H1 (cell line): ENCODE measurements at regions not wholly inside any gene's neighbourhood (a gene's known extent, or its start where the extent isn't known, plus 50 kb on each side); places are given as distances from the start of the nearest gene placed in this dataset.

ENCODE experiments used
- CEBPB ChIP-seq: IDR thresholded peaks from 2 replicates; pipeline ENCODE4 v1.6.1; 2012; ENCODE audit warnings: low read depth, low read length
- EZH2 ChIP-seq: fragments of 200-600 bp; sonication (generic); IDR thresholded peaks from 2 replicates; pipeline ENCODE4 v1.7.1; 2012; ENCODE audit warnings: low read depth, mild to moderate bottlenecking, moderate library complexity, low read length, inconsistent platforms; ENCODE audit not compliant: severe bottlenecking
- FOSL1 ChIP-seq: IDR thresholded peaks from 2 replicates; pipeline ENCODE4 v1.6.1; 2011; ENCODE audit warnings: mild to moderate bottlenecking, low read depth, low read length, moderate library complexity; ENCODE audit not compliant: insufficient read depth
- HDAC6 ChIP-seq: IDR thresholded peaks from one replicate; pipeline ENCODE4 v1.7.1; 2012; ENCODE audit warnings: low read depth, mild to moderate bottlenecking, inconsistent platforms, low read length, moderate library complexity
- POLR2A ChIP-seq, 2 experiments: IDR thresholded peaks; 1 replicate in 1 of 2; 2 replicates in 1 of 2; pipeline ENCODE4 v1.6.1; 2011; ENCODE audit warnings: low read depth in 2 of 2, low read length in 2 of 2, mild to moderate bottlenecking in 2 of 2; ENCODE audit errors: control extremely low read depth in 1 of 2
- POLR2AphosphoS5 ChIP-seq: IDR thresholded peaks from 2 replicates; pipeline ENCODE4 v1.6.1; 2011; ENCODE audit warnings: low read depth, low read length
- RAD21 ChIP-seq, 2 experiments: IDR thresholded peaks in 1 of 2; conservative IDR thresholded peaks in 1 of 2; 2 replicates each; pipeline ENCODE4 v1.6.1; 2011; ENCODE audit warnings: low read depth in 2 of 2, low read length in 2 of 2, improper control_type of control experiment in 1 of 2, inconsistent platforms in 1 of 2, mild to moderate bottlenecking in 1 of 2, moderate library complexity in 1 of 2
- RBBP5 ChIP-seq: IDR thresholded peaks from 2 replicates; pipeline ENCODE4 v1.7.1; 2012; ENCODE audit warnings: low read depth, mild to moderate bottlenecking, inconsistent platforms, low read length, moderate library complexity, borderline replicate concordance
- SAP30 ChIP-seq: fragments of 300-600 bp; sonication (generic); IDR thresholded peaks from 2 replicates; pipeline ENCODE4 v1.7.1; 2012; ENCODE audit warnings: low read length, moderate library complexity, mild to moderate bottlenecking, inconsistent platforms; ENCODE audit not compliant: insufficient read depth, insufficient replicate concordance
- SP4 ChIP-seq: IDR thresholded peaks from 2 replicates; pipeline ENCODE4 v1.6.1; 2012; ENCODE audit warnings: low read length, inconsistent platforms
- TF ChIP-seq, protein P1 (sequence below): fragments of 300-600 bp; sonication (generic); IDR thresholded peaks from 2 replicates; pipeline ENCODE4 v1.7.1; 2012; ENCODE audit warnings: low read length, moderate library complexity, mild to moderate bottlenecking, inconsistent platforms; ENCODE audit not compliant: insufficient replicate concordance
- TF ChIP-seq, protein P2 (sequence below): IDR thresholded peaks from 2 replicates; pipeline ENCODE4 v1.6.1; 2012; ENCODE audit warnings: inconsistent platforms

DNA sequence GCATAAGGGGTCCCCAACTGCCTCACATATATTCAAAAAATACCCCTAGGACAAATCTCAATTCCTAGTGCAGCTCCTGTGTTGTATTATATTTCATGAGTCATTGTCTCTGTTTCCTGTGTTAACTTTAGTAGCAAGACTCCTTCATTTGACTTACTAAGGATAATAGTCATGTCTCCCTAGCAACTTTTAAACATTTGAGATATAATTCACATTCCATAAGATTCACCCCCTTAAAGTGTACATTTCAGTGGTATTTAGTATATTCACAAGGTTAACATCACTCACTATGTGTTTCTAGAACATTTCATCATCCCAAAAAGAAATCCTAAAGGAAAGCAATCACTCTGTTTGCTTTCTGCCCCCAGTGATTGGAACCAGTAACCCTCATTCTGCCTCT lies 121.3 kb upstream of the WNT7A start (continued):
- TF ChIP-seq, protein P1, sequence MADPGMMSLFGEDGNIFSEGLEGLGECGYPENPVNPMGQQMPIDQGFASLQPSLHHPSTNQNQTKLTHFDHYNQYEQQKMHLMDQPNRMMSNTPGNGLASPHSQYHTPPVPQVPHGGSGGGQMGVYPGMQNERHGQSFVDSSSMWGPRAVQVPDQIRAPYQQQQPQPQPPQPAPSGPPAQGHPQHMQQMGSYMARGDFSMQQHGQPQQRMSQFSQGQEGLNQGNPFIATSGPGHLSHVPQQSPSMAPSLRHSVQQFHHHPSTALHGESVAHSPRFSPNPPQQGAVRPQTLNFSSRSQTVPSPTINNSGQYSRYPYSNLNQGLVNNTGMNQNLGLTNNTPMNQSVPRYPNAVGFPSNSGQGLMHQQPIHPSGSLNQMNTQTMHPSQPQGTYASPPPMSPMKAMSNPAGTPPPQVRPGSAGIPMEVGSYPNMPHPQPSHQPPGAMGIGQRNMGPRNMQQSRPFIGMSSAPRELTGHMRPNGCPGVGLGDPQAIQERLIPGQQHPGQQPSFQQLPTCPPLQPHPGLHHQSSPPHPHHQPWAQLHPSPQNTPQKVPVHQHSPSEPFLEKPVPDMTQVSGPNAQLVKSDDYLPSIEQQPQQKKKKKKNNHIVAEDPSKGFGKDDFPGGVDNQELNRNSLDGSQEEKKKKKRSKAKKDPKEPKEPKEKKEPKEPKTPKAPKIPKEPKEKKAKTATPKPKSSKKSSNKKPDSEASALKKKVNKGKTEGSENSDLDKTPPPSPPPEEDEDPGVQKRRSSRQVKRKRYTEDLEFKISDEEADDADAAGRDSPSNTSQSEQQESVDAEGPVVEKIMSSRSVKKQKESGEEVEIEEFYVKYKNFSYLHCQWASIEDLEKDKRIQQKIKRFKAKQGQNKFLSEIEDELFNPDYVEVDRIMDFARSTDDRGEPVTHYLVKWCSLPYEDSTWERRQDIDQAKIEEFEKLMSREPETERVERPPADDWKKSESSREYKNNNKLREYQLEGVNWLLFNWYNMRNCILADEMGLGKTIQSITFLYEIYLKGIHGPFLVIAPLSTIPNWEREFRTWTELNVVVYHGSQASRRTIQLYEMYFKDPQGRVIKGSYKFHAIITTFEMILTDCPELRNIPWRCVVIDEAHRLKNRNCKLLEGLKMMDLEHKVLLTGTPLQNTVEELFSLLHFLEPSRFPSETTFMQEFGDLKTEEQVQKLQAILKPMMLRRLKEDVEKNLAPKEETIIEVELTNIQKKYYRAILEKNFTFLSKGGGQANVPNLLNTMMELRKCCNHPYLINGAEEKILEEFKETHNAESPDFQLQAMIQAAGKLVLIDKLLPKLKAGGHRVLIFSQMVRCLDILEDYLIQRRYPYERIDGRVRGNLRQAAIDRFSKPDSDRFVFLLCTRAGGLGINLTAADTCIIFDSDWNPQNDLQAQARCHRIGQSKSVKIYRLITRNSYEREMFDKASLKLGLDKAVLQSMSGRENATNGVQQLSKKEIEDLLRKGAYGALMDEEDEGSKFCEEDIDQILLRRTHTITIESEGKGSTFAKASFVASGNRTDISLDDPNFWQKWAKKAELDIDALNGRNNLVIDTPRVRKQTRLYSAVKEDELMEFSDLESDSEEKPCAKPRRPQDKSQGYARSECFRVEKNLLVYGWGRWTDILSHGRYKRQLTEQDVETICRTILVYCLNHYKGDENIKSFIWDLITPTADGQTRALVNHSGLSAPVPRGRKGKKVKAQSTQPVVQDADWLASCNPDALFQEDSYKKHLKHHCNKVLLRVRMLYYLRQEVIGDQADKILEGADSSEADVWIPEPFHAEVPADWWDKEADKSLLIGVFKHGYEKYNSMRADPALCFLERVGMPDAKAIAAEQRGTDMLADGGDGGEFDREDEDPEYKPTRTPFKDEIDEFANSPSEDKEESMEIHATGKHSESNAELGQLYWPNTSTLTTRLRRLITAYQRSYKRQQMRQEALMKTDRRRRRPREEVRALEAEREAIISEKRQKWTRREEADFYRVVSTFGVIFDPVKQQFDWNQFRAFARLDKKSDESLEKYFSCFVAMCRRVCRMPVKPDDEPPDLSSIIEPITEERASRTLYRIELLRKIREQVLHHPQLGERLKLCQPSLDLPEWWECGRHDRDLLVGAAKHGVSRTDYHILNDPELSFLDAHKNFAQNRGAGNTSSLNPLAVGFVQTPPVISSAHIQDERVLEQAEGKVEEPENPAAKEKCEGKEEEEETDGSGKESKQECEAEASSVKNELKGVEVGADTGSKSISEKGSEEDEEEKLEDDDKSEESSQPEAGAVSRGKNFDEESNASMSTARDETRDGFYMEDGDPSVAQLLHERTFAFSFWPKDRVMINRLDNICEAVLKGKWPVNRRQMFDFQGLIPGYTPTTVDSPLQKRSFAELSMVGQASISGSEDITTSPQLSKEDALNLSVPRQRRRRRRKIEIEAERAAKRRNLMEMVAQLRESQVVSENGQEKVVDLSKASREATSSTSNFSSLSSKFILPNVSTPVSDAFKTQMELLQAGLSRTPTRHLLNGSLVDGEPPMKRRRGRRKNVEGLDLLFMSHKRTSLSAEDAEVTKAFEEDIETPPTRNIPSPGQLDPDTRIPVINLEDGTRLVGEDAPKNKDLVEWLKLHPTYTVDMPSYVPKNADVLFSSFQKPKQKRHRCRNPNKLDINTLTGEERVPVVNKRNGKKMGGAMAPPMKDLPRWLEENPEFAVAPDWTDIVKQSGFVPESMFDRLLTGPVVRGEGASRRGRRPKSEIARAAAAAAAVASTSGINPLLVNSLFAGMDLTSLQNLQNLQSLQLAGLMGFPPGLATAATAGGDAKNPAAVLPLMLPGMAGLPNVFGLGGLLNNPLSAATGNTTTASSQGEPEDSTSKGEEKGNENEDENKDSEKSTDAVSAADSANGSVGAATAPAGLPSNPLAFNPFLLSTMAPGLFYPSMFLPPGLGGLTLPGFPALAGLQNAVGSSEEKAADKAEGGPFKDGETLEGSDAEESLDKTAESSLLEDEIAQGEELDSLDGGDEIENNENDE: no peak
- TF ChIP-seq SP4 (no peak), FOSL1 (no peak), HDAC6 (no peak), EZH2 (no peak), RBBP5 (no peak), RAD21 (IDR thresholded peaks at IDR 0.05 in 1 of 2, conservative IDR thresholded peaks at IDR 0.05 in 1 of 2; ENCODE audit: low read depth in 2 of 2, low read length in 2 of 2) (no peak), CEBPB (no peak), SAP30 (no peak), POLR2AphosphoS5 (no peak), POLR2A (IDR thresholded peaks at IDR 0.05; ENCODE audit: control extremely low read depth in 1 of 2, low read depth in 2 of 2, low read length in 2 of 2) (no peak)
- TF ChIP-seq, protein P2, sequence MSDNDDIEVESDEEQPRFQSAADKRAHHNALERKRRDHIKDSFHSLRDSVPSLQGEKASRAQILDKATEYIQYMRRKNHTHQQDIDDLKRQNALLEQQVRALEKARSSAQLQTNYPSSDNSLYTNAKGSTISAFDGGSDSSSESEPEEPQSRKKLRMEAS: no peak
